Adrenal gland (tissue), 9 donors: ENCODE measurements at regions not wholly inside any gene's neighbourhood (a gene's known extent, or its start where the extent isn't known, plus 50 kb on each side); places are given as distances from the start of the nearest gene placed in this dataset.

Experiments
- DNase-seq, 7 donors: peaks; one replicate each; pipeline ENCODE4 v3.0.0-alpha.2; 2019 to 2020
- H3K27ac ChIP-seq, 5 donors: fragments of 200-600 bp; sonication (generic) in 4 of 5; 1 replicate in 3 of 5; 2 replicates in 2 of 5; pipeline versions ENCODE4 v1.5.1 to v1.8.0; 2016 to 2020; ENCODE audit warnings: mild to moderate bottlenecking in 1 of 5
- H3K27me3 ChIP-seq: fragments of 200-600 bp; 2 replicates; pipeline ENCODE4 v1.8.0; 2021
- H3K36me3 ChIP-seq, 2 donors: fragments of 200-600 bp; replicated peaks in 1 of 2; 1 replicate in 1 of 2; 2 replicates in 1 of 2; pipeline versions ENCODE4 v1.5.1 to v1.8.0; 2018 to 2022
- H3K4me1 ChIP-seq, 2 donors: fragments of 200-600 bp; replicated peaks in 1 of 2; 1 replicate in 1 of 2; 2 replicates in 1 of 2; pipeline versions ENCODE4 v1.5.1 to v1.8.0; 2018 to 2021
- H3K4me3 ChIP-seq, 4 donors: fragments of 200-600 bp; sonication (generic) in 3 of 4; one replicate each; pipeline ENCODE4 v1.5.1; 2016 to 2018
- H3K9me3 ChIP-seq, 3 donors: fragments of 200-600 bp; sonication (generic) in 1 of 3; replicated peaks in 1 of 3; 1 replicate in 2 of 3; 2 replicates in 1 of 3; pipeline versions ENCODE4 v1.5.1 to v1.8.0; 2016 to 2021
- POLR2A ChIP-seq, 2 donors: fragments of 450-650 bp; IDR thresholded peaks; one replicate each; pipeline ENCODE4 v1.6.1; 2017; ENCODE audit warnings: antibody characterized with exemption in 2 of 2, mild to moderate bottlenecking in 2 of 2, moderate library complexity in 1 of 2
- WGBS, 4 donors: extraction: QIAGEN DNeasy Blood & Tissue Kit in 2 of 4; methylation state at CpG; one replicate each; pipeline versions ENCODE4 v1.1.5 to v1.1.7; 2013 to 2017; 5-methylcytosine and 5-hydroxymethylcytosine counted together
- intact Hi-C, 2 donors: fragments of 100-400 bp; cut with DNase I; formaldehyde crosslinking; loops; one replicate each; pipeline versions ENCODE4 v1.14.1 to v1.15.0; 2022 to 2023
- TF ChIP-seq, protein P1 (sequence below), 6 experiments: fragments of 450-650 bp in 4 of 6; fragments of 200-600 bp in 2 of 6; sonication (generic) in 1 of 6; IDR thresholded peaks; 1 replicate in 5 of 6; 2 replicates in 1 of 6; pipeline versions ENCODE4 v1.5.1 to v1.8.0; 2016 to 2021; ENCODE audit warnings: antibody characterized with exemption in 6 of 6, mild to moderate bottlenecking in 2 of 6, moderate library complexity in 1 of 6
- donor health status: healthy with polysubstance abuse.
- donor health status: Bipolar disorder and iron deficiency.
- donor health status: DM: yes; HTN: yes; CAD: no.
- donor health status: DM: no; HTN: no; CAD: no.
- donor health status: DM: no; HTN: no; CAD: no.

DNA sequence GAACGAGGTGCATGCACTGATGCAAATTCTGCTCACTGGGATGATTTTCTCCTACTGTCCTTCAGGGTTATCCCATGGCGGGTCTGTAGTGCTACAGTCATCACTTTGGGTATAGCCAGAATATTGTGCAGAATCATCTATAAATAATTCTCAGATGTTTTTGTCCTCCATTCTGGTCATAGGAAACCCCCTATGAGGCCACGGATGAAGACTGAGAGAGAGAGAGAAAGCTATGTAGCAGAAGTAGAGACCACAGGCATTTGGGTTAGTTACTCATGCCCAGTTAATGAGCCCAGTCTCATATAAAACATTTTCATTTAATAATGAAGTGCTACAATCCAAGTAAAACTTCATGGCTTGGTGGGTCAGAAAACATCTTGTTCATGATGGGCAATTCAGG, 145.1 kb upstream of the PLN start:
- Histone ChIP-seq H3K4me1 (no peaks in the 10 kb centered on the region), H3K36me3 (no peaks in the 10 kb centered on the region), H3K9me3 (no peaks in the 10 kb centered on the region), H3K27ac (no peak overlapping the region), H3K27me3 (no peaks in the 10 kb centered on the region), H3K4me3 (no peak overlapping the region)
- intact Hi-C loops, result no loop called here
- 84 to 90% (median 87%) methylated on average over 3 of the region's 3 CpGs for WGBS, 4 donors
- TF ChIP-seq, protein P1, sequence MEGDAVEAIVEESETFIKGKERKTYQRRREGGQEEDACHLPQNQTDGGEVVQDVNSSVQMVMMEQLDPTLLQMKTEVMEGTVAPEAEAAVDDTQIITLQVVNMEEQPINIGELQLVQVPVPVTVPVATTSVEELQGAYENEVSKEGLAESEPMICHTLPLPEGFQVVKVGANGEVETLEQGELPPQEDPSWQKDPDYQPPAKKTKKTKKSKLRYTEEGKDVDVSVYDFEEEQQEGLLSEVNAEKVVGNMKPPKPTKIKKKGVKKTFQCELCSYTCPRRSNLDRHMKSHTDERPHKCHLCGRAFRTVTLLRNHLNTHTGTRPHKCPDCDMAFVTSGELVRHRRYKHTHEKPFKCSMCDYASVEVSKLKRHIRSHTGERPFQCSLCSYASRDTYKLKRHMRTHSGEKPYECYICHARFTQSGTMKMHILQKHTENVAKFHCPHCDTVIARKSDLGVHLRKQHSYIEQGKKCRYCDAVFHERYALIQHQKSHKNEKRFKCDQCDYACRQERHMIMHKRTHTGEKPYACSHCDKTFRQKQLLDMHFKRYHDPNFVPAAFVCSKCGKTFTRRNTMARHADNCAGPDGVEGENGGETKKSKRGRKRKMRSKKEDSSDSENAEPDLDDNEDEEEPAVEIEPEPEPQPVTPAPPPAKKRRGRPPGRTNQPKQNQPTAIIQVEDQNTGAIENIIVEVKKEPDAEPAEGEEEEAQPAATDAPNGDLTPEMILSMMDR (IDR thresholded peaks at IDR 0.05), result no peak
- TF ChIP-seq POLR2A (IDR thresholded peaks at IDR 0.05), result no peak
- no peak for DNase-seq

GRCh38 chr6:118408863-118409262, 139.2 kb upstream of the PLN start:
- no peaks in the 10 kb centered on the region for H3K4me1 ChIP-seq
- intact Hi-C loops, result no loop called here
- DNase-seq, result no peak
- WGBS, 4 donors, result 86 to 96% (median 92%) methylated on average over 3 to 5 of the region's 5 CpGs
- TF ChIP-seq, protein P1 (IDR thresholded peaks at IDR 0.05), result no peak
- no peak for TF ChIP-seq POLR2A (IDR thresholded peaks at IDR 0.05)
- no peaks in the 10 kb centered on the region for H3K9me3 ChIP-seq
- no peaks in the 10 kb centered on the region for H3K36me3 ChIP-seq
- no peak overlapping the region for H3K4me3 ChIP-seq
- H3K27ac ChIP-seq, result no peak overlapping the region
- no peaks in the 10 kb centered on the region for H3K27me3 ChIP-seq

GRCh38 chr6:118410001-118410400, 138.1 kb upstream of the PLN start:
- DNase-seq, result no peak
- no peak overlapping the region for H3K27ac ChIP-seq
- no peaks in the 10 kb centered on the region for H3K4me1 ChIP-seq
- intact Hi-C loops, result no loop called here
- H3K9me3 ChIP-seq, result no peaks in the 10 kb centered on the region
- 72 to 86% (median 79%) methylated on average over 2 of the region's 2 CpGs for WGBS, 4 donors
- H3K36me3 ChIP-seq, result no peaks in the 10 kb centered on the region
- H3K4me3 ChIP-seq, result no peak overlapping the region
- H3K27me3 ChIP-seq, result no peaks in the 10 kb centered on the region
- TF ChIP-seq POLR2A (IDR thresholded peaks at IDR 0.05), result no peak
- TF ChIP-seq, protein P1 (IDR thresholded peaks at IDR 0.05), result no peak
